ENCODE measurements at regions not wholly inside any gene's neighbourhood (a gene's known extent, or its start where the extent isn't known, plus 50 kb on each side); places are given as distances from the start of the nearest gene placed in this dataset.

DNA sequence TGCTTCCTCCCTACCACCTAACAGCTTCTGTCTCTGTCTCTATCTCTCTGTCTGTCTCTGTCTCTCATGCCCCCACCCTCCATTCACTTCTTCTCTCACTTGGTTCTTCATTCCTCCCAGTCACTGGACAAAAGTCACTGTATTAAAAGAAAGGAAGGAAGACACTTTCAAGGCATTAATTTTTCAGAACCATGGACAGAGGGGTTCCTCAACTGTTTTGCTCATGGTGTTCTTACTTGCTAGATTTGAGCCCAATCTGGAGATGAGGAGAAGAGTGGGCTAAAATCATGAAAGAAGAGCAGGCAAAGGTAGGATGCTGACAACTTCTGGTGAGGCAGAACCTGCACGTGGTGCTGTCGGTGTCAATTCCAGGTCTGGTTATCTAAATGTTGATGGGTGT, 116.7 kb upstream of the LARGE1 start (continued):
- TF ChIP-seq, protein P1, sequence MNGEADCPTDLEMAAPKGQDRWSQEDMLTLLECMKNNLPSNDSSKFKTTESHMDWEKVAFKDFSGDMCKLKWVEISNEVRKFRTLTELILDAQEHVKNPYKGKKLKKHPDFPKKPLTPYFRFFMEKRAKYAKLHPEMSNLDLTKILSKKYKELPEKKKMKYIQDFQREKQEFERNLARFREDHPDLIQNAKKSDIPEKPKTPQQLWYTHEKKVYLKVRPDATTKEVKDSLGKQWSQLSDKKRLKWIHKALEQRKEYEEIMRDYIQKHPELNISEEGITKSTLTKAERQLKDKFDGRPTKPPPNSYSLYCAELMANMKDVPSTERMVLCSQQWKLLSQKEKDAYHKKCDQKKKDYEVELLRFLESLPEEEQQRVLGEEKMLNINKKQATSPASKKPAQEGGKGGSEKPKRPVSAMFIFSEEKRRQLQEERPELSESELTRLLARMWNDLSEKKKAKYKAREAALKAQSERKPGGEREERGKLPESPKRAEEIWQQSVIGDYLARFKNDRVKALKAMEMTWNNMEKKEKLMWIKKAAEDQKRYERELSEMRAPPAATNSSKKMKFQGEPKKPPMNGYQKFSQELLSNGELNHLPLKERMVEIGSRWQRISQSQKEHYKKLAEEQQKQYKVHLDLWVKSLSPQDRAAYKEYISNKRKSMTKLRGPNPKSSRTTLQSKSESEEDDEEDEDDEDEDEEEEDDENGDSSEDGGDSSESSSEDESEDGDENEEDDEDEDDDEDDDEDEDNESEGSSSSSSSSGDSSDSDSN (CRISPR knock-in tag; IDR thresholded peaks at IDR 0.05) = no peak
- TF ChIP-seq, protein P2, sequence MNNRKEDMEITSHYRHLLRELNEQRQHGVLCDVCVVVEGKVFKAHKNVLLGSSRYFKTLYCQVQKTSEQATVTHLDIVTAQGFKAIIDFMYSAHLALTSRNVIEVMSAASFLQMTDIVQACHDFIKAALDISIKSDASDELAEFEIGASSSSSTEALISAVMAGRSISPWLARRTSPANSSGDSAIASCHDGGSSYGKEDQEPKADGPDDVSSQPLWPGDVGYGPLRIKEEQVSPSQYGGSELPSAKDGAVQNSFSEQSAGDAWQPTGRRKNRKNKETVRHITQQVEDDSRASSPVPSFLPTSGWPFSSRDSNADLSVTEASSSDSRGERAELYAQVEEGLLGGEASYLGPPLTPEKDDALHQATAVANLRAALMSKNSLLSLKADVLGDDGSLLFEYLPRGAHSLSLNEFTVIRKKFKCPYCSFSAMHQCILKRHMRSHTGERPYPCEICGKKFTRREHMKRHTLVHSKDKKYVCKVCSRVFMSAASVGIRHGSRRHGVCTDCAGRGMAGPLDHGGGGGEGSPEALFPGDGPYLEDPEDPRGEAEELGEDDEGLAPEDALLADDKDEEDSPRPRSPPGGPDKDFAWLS (CRISPR knock-in tag; IDR thresholded peaks at IDR 0.05; ENCODE audit: borderline replicate concordance) = no peak
- TF ChIP-seq ZFAT (CRISPR knock-in tag; conservative IDR thresholded peaks at IDR 0.05) = no peak
- TF ChIP-seq, protein P3, sequence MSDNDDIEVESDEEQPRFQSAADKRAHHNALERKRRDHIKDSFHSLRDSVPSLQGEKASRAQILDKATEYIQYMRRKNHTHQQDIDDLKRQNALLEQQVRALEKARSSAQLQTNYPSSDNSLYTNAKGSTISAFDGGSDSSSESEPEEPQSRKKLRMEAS (IDR thresholded peaks at IDR 0.05) = no peak

DNA sequence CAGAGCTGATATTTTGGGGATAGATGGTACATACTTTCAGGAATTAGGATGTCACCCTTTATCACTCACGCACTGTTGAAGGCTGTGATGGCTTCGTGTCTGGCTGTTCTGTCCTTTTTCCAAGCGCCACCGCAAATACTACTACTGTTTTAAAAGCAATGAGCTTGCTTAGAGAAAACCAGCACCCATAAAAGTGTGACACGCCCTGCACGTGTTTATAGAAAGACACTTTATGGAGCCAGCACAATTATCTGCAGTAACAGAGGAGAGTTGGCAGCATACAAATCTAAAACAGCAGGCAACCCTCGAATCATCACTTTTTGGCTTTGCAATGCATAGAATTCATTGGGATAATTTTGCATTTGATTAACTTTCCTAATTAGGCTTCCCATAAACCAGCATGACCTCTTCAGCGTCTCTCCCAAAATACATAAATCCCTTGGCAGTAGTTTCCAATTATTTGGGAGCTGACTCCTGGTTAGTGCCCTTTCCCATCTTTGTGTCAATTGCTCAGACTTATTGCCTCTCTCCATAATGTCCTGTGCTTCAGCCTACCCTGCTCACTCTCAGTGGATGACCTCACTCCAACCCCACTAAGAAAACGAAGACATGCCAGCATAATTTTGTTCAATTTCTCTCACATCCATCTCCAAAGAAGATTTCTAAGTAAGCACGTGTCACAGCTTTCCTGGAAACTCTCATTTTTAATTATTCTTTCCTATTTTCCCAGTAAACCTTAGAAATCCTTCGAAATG, 118.7 kb upstream of the LARGE1 start:
- H3K79me2 ChIP-seq (ENCODE audit: insufficient read depth, low read length) = no peaks in the 10 kb centered on the region
- no peak overlapping the region for H2AFZ ChIP-seq (ENCODE audit: low read length)
- H3K36me3 ChIP-seq (replicated peaks in 1 of 2; ENCODE audit: control insufficient read depth in 1 of 2, insufficient read depth in 2 of 2, low read length in 2 of 2) = no peaks in the 10 kb centered on the region
- TF ChIP-seq, protein P4, sequence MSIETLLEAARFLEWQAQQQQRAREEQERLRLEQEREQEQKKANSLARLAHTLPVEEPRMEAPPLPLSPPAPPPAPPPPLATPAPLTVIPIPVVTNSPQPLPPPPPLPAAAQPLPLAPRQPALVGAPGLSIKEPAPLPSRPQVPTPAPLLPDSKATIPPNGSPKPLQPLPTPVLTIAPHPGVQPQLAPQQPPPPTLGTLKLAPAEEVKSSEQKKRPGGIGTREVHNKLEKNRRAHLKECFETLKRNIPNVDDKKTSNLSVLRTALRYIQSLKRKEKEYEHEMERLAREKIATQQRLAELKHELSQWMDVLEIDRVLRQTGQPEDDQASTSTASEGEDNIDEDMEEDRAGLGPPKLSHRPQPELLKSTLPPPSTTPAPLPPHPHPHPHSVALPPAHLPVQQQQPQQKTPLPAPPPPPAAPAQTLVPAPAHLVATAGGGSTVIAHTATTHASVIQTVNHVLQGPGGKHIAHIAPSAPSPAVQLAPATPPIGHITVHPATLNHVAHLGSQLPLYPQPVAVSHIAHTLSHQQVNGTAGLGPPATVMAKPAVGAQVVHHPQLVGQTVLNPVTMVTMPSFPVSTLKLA (IDR thresholded peaks at IDR 0.05) = no peak
- TF ChIP-seq ZFP36L1 (CRISPR knock-in tag; IDR thresholded peaks at IDR 0.05) (no peak), ZFYVE20 (CRISPR knock-in tag; IDR thresholded peaks at IDR 0.05; ENCODE audit: borderline replicate concordance, low read depth) (no peak), ZNF605 (CRISPR knock-in tag; IDR thresholded peaks at IDR 0.05) (no peak)
- TF ChIP-seq, protein P5, sequence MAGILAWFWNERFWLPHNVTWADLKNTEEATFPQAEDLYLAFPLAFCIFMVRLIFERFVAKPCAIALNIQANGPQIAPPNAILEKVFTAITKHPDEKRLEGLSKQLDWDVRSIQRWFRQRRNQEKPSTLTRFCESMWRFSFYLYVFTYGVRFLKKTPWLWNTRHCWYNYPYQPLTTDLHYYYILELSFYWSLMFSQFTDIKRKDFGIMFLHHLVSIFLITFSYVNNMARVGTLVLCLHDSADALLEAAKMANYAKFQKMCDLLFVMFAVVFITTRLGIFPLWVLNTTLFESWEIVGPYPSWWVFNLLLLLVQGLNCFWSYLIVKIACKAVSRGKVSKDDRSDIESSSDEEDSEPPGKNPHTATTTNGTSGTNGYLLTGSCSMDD (CRISPR knock-in tag; IDR thresholded peaks at IDR 0.05) = no peak
- H3K9ac ChIP-seq (ENCODE audit: insufficient read depth, low read depth, low read length) = no peak overlapping the region
- ATAC-seq (no peak), FAIRE-seq (no peak), DNase-seq (ENCODE audit: low spot score) (no peak)
- H3K4me3 ChIP-seq (replicated peaks in 1 of 3; ENCODE audit: insufficient read depth in 1 of 3, low read depth in 2 of 3, low read length in 3 of 3) = no peak overlapping the region
- H3K27me3 ChIP-seq (ENCODE audit: control insufficient read depth in 1 of 2, insufficient read depth in 2 of 2, low read length in 2 of 2) = no peaks in the 10 kb centered on the region
- ChIA-PET POLR2A (no interaction called here), CTCF (ENCODE audit: low intra/inter-chr PET ratio, low total read pairs) (no interaction called here)
- in situ Hi-C loops (cut with HindIII; ENCODE audit: extremely low pct_ligation_motif_present, low pct_unique_long_range_greater_than_20kb) = no loop called here
- BruUV-seq (replicated peaks) = no TSS peak
- 9% methylated on average over 11 of the region's 11 CpGs for WGBS (ENCODE audit: low lambda C conversion rate)
- no peaks in the 10 kb centered on the region for H3K4me1 ChIP-seq (ENCODE audit: insufficient read depth, low read length)
- H3K4me2 ChIP-seq (ENCODE audit: low read depth, low read length) = no peak overlapping the region
- H4K20me1 ChIP-seq (ENCODE audit: insufficient read depth, low read length) = 0 out of 2 replicates have a peak, but pooled peaks cover 3% of the 10 kb centered on the region
- H3K27ac ChIP-seq (ENCODE audit: extremely low read length, insufficient read depth, low read length) = no peak overlapping the region
- intact Hi-C loops (cut with micrococcal nuclease; ENCODE audit: unreplicated experiment) = no loop called here
- H3K9me3 ChIP-seq (ENCODE audit: low read length) = no peaks in the 10 kb centered on the region

All from HepG2 (cell line).